HG03025 (cell line): ENCODE measurements at regions not wholly inside any gene's neighbourhood (a gene's known extent, or its start where the extent isn't known, plus 50 kb on each side); places are given as distances from the start of the nearest gene placed in this dataset.
A peak's percentile ranks its signal among the peaks of the same experiment; 100 is the strongest.

ENCODE experiments used
- ATAC-seq: cut with Tn5 transposase; IDR thresholded peaks from one replicate; pipeline ENCODE4 v1.9.1; 2021; ENCODE audit warnings: mild to moderate bottlenecking, moderate library complexity; ENCODE audit not compliant: unreplicated experiment, low FRiP score

GRCh38 chr1:232484856-232485255 is 145.1 kb downstream of the SIPA1L2 start:
- ATAC-seq = no peak

DNA sequence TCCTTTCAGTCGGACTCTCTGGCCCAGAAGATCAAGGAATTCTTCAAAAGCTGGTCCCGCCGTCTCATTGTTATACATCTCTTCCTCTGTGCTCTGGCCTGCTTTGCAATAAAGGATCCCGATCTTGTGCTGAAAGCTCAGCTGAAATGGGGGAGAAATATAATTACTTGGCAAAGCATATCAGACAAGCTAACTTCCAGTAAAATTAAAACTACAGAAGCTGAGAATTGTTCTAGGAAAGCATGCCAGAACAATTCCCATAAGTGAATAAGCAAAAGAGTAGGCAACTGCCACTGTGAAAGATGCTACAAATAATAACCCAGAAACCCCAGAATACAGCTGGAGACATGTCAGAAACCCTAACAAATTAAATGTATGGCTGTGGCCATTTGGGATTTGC is 146.1 kb downstream of the SIPA1L2 start:
- ATAC-seq = no peak

DNA sequence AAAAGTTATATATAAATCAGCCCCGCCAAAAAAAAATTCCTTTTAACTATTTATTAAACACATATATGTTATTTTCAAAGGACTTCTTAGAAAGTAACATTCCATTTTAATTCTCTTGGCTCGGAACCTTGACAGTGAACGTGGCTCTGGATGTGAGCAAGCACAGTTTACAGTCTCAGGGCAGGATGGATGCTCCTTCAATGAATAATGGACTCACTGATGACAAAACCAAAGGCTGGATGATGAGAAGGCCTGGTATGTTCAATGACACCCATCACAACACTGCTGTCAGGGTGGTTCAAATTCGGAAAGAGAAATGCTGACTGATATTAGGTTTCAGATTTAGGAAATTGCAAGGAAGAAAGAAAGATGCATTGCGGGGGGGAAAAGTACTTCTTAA is 148.8 kb downstream of the SIPA1L2 start:
- ATAC-seq = no peak

DNA sequence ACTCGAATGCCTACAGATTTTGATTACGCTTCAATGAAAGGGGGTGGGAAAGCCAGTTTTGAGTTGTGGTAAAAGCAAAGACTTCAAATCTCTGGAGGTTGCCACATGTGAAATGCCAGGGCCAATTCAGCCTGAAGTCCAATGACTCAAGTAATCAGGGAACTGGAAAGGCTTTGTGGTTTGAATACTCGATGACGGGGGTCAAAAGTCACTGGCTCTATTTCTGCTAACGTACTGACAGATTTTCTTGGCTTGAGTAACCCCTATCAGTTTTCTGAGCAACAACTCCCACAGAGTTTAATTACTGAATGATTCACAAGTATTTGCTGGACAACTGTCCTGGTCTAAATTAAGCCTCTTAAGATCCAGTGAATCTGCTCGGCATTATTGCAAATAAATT is 152.2 kb downstream of the SIPA1L2 start:
- ATAC-seq = no peak

DNA sequence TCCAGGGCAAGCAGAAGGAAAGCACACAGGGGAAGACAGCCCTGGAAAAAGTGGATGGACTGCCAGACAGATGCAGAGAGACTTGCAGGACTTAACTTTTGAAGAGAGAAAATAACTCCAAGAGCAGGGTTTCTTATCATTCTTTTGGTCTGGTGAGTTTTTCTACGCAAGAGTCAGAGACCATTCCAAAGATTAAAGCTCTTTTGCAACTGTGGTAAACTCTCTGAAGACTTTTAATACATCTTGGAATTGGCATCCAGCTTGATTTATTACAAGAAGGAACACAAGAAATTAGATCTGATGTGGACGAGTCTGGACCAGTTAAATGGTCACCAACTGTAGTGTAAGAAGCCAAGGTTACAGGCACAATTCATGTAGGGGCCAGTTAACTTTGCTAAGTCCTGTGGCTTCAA is 153.4 kb downstream of the SIPA1L2 start:
- no peak for ATAC-seq

GRCh38 chr1:232474826-232475225 is 155.1 kb downstream of the SIPA1L2 start:
- no peak for ATAC-seq

DNA sequence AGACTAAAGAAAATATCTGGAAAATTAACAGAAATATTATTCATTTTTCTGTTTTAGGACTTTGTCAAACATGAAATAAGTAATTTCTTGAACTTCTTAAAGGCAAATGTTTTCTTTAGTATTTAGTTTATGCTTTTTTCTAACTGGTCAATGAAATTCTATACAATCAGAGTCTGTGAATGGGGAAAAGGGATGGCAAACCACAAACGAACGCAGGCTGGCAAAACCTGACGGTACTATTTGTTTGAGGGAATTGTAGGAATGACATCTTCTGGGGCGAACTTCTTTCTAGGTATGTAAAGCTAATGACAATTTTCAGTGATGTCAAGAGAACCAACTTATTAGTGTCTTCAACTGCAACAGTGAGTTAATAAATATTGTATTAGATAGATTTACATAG is 156.0 kb downstream of the SIPA1L2 start:
- no peak for ATAC-seq

DNA sequence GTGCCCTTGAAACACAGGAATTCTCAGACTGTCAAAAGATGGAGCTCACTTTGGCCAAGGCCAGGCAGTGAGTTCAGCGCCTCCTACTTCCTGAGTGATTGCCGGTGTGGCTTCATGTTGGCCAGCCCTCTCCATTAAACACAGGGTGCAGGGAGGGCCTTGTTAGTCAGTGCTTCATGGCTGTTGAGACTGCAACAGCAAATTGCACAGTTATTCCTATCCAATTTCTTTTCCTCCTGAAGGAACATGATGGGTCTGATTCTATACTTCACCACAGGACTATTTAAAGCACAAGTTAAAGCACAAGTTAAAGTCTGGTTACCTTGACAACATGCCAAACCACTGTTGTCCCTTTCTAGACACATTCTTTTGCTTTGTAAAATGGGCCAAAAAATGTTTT is 156.6 kb downstream of the SIPA1L2 start:
- ATAC-seq = no peak

DNA sequence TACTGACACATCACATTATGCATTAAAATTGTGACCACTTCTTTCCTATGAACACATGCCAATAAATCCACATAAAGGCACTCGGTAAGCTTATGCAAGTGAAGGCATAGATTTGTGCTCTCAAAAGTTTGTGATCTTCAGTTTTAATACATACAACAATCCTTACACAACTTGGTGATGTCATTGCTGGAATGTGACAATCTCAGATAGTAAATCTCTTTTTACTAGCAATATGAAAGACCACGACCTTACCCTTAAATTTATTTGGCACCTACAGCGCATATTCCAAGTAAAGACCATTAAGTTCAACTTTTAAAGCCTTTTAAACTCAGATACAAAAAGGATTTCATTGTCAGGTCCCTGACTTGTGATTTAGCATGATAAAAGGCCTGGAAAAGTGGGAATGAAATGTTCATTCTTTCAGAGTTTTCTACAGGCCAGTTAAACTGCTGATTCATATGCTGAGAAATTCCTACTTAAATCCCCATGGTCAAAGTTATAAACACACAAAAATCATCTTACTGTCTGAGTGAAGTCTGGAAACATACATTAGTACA is 157.4 kb downstream of the SIPA1L2 start:
- ATAC-seq = no peak

GRCh38 chr1:232471250-232471649 is 158.7 kb downstream of the SIPA1L2 start:
- ATAC-seq = no peak

DNA sequence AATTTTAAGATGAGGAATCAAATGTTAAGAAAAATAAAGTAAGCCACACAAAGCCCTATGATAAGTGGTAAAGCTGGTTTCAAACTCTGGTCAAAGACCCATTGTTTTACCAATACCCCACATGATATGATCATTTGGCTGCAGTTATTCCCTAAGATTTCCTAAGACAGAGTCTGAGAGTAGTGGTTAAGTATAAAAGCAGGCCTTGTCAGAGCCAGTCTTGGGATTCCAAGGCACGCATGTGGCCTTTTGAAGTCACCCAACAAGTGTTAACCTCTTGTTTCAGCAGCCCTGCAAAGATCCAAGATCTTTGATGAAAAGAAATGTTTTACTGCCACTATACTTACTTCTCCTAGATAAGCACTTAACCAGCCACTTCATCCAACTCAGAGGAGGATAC is 159.2 kb downstream of the SIPA1L2 start:
- ATAC-seq = no peak

DNA sequence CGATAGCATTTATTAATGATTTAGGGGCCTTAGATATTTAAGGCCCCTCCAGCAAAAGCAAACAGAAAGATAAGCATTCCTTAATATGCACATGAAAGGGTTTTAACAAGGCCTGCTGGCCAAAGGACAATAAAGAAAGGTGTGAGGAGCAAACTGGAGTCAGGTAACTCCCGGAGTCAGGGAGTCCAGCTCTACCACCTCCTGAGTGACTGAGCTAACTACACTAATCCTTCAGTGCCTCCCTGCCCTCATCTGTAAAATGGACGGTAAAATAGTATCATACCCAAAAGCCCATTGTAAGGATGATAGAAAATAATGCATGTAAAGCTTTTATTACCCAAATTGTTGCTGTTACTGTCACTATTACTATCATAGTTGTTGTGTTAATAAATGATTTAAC is 161.7 kb downstream of the SIPA1L2 start:
- no peak for ATAC-seq

DNA sequence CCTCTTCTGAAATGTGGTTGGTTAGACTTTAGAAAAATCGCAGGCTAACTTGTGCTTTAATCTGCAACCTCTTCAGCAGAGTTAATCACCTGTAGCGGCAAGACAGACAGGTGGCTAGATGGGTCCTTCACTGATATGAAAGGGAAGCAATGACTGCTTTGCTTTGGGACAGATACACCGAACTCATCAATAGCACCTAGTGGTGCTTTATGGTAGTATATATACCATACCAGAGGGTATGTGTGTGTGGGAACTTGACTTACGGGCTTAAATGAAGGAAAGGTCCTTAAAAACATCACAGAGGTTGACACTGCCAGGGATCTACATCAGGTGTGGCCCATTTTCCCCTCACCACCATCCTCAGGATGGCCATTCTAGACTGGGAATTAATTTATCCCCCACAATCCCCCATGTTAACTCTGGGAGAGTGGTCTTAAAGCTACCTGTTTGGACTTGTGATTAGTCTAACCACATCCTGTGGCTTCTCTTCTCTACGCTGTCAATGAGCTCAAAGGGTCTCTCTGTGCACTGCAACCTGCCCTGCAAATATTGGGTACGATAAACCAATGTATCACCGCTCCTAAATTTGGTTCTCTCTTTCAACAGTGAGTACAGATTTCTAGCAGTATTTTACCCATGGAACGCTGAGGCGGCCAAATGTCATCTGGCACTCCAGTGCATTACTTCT is 162.7 kb downstream of the SIPA1L2 start:
- no peak for ATAC-seq

DNA sequence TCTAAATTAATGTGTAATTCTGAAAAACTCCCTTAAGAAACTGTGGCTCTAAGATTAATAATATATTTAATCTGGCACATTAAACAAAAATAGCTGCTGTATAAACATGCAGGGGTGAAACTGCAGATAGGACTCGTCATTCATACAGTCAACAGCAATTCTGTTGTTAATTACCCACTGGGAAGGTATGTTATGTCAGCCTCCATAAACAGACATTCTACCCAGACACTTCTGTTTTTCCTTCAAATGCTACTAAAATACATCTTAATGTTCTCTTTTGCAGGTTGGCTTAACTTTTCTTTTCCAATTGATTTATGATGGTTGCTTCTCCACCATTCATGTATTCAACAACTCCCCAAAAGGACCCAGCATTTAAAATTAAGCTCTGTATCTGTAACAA is 165.6 kb downstream of the SIPA1L2 start:
- no peak for ATAC-seq

GRCh38 chr1:232463225-232463624 is 166.7 kb downstream of the SIPA1L2 start:
- no peak for ATAC-seq

- ATAC-seq = no peak
These were observed 167.7 kb downstream of the SIPA1L2 start for GRCh38 chr1:232462213-232462612.

GRCh38 chr1:232459826-232460225 is 170.1 kb downstream of the SIPA1L2 start:
- ATAC-seq = no peak

DNA sequence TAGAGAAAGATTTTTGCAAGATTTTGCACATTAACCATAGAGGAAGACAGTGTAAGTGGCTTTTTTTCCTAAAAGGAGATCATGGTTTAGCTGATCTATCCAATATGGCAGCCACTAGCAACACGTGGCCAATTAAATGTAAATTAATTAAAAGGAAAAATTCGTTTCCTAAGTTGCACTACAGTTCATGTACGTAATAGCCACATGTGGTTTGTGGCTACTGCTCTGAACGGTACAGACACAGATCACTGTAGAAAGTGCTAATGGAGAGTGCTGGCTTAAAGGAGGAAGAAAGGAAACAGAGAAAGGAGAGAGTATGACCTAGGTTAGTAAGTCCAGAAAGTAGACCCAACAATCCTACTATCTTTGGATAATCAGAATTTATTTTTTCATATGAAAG is 170.8 kb downstream of the SIPA1L2 start:
- ATAC-seq = no peak

DNA sequence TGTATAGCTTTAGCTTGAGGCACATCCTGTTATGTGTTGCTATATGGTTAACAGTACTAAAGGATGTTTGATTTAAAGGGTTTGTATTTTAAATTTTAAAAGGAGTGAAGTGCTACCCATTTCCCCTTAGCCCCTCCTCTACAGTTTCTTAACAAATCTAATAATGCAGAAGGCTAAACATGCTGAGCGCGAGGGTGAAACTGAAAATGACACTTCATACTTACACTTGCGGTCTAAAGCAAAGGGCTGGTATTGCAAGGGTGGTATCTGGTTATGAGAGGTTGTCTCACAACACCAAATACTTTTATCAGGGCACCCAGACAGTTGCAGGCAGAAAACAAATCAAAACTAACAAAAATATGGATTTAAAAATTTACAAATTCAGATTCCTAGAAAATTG is 172.3 kb downstream of the SIPA1L2 start:
- ATAC-seq = peak; percentile 59

GRCh38 chr1:232456714-232457113 is 173.2 kb downstream of the SIPA1L2 start:
- ATAC-seq = no peak

GRCh38 chr1:232454227-232454886 is 175.6 kb downstream of the SIPA1L2 start:
- ATAC-seq = no peak
